Neutrophil (primary cell): ENCODE measurements at regions not wholly inside any gene's neighbourhood (a gene's known extent, or its start where the extent isn't known, plus 50 kb on each side); places are given as distances from the start of the nearest gene placed in this dataset.
A peak's percentile ranks its signal among the peaks of the same experiment; 100 is the strongest.

Experiments
- H3K27ac ChIP-seq: fragments of 200-600 bp; sonication (generic); 2 replicates; pipeline ENCODE4 v1.5.1; 2016; ENCODE audit warnings: mild to moderate bottlenecking, moderate library complexity
- H3K27me3 ChIP-seq: fragments of 200-600 bp; sonication (generic); 2 replicates; pipeline ENCODE4 v1.6.0; 2016; ENCODE audit warnings: mild to moderate bottlenecking
- H3K36me3 ChIP-seq: fragments of 200-600 bp; sonication (generic); 2 replicates; pipeline ENCODE4 v1.5.1; 2017
- H3K4me1 ChIP-seq, 2 experiments: fragments of 200-600 bp in 1 of 2; sonication (generic) in 1 of 2; 1 replicate in 1 of 2; 2 replicates in 1 of 2; pipeline versions ENCODE4 v1.5.1 to v1.6.1; 2013 to 2016; ENCODE audit warnings: low read depth in 1 of 2, low read length in 1 of 2, mild to moderate bottlenecking in 1 of 2, moderate library complexity in 1 of 2; ENCODE audit not compliant: control insufficient read depth in 1 of 2, insufficient read depth in 1 of 2
- H3K4me3 ChIP-seq, 2 experiments: fragments of 200-600 bp in 1 of 2; sonication (generic) in 1 of 2; 1 replicate in 1 of 2; 2 replicates in 1 of 2; pipeline ENCODE4 v1.5.1; 2013 to 2016; ENCODE audit warnings: low read depth in 1 of 2, low read length in 1 of 2, mild to moderate bottlenecking in 1 of 2, moderate library complexity in 1 of 2
- H3K9me3 ChIP-seq: fragments of 200-600 bp; sonication (generic); 2 replicates; pipeline ENCODE4 v1.5.1; 2016
- CTCF ChIP-seq: fragments of 200-600 bp; sonication (generic); IDR thresholded peaks from 2 replicates; pipeline ENCODE4 v1.5.1; 2016; ENCODE audit warnings: antibody characterized with exemption

- TF ChIP-seq CTCF = no peak
- Histone ChIP-seq H3K4me1 (peaks cover 11 to 15% of the 10 kb centered on the region in 2 experiments), H3K36me3 (no peaks in the 10 kb centered on the region), H3K27ac (no peak overlapping the region), H3K27me3 (no peaks in the 10 kb centered on the region), H3K9me3 (no peaks in the 10 kb centered on the region), H3K4me3 (no peak overlapping the region)
These were observed 54.7 kb upstream of the XCR1 start for GRCh38 chr3:46082021-46082420.

- Histone ChIP-seq H3K4me1 (peaks cover 11 to 15% of the 10 kb centered on the region in 2 experiments), H3K36me3 (no peaks in the 10 kb centered on the region), H3K27me3 (no peaks in the 10 kb centered on the region), H3K9me3 (no peaks in the 10 kb centered on the region), H3K4me3 (no peak overlapping the region), H3K27ac (peak overlapping the region; percentile 16)
- TF ChIP-seq CTCF = no peak
These were observed 53.7 kb upstream of the XCR1 start for GRCh38 chr3:46080969-46081345.

- no peaks in the 10 kb centered on the region for H3K36me3 ChIP-seq
- H3K9me3 ChIP-seq = no peaks in the 10 kb centered on the region
- H3K27me3 ChIP-seq = no peaks in the 10 kb centered on the region
- no peak overlapping the region for H3K4me3 ChIP-seq
- H3K4me1 ChIP-seq = peaks cover 11 to 15% of the 10 kb centered on the region in 2 experiments
- TF ChIP-seq CTCF = no peak
- H3K27ac ChIP-seq = peak overlapping the region; percentile 16
These were observed 53.1 kb upstream of the XCR1 start for GRCh38 chr3:46080124-46080968.

- Histone ChIP-seq H3K9me3 (no peaks in the 10 kb centered on the region), H3K4me1 (peaks cover 11 to 15% of the 10 kb centered on the region in 2 experiments), H3K4me3 (no peak overlapping the region), H3K27ac (peak overlapping the region; percentile 67), H3K27me3 (no peaks in the 10 kb centered on the region), H3K36me3 (no peaks in the 10 kb centered on the region)
- peak; percentile 97 for TF ChIP-seq CTCF
These were observed 51.6 kb upstream of the XCR1 start for GRCh38 chr3:46078712-46079400.
